OCI-LY1 (cell line): ENCODE measurements at regions not wholly inside any gene's neighbourhood (a gene's known extent, or its start where the extent isn't known, plus 50 kb on each side); places are given as distances from the start of the nearest gene placed in this dataset.
"Not testable (repeated sequence)": the region's sequence is repeated elsewhere in the genome, so short reads cannot be mapped to it uniquely, and the experiment has no call there.

Source experiments
- EZH2 ChIP-seq: fragments of 200-600 bp; sonication (generic), shearing (Covaris generic); IDR thresholded peaks from 2 replicates; pipeline ENCODE4 v1.8.0; 2017; ENCODE audit warnings: borderline replicate concordance, mixed run types, mild to moderate bottlenecking, antibody characterized with exemption, low read length, moderate library complexity, mixed read lengths
- TF ChIP-seq, protein P1 (sequence below): fragments of 200-600 bp; sonication (generic), shearing (Covaris generic); IDR thresholded peaks from 2 replicates; pipeline ENCODE4 v1.5.1; 2017; ENCODE audit warnings: mild to moderate bottlenecking, antibody characterized with exemption, low read length, moderate library complexity, mixed read lengths

GRCh38 chr9:62863867-62864266 lies 1674.0 kb downstream of the SPATA31A7 start:
- TF ChIP-seq, protein P1, sequence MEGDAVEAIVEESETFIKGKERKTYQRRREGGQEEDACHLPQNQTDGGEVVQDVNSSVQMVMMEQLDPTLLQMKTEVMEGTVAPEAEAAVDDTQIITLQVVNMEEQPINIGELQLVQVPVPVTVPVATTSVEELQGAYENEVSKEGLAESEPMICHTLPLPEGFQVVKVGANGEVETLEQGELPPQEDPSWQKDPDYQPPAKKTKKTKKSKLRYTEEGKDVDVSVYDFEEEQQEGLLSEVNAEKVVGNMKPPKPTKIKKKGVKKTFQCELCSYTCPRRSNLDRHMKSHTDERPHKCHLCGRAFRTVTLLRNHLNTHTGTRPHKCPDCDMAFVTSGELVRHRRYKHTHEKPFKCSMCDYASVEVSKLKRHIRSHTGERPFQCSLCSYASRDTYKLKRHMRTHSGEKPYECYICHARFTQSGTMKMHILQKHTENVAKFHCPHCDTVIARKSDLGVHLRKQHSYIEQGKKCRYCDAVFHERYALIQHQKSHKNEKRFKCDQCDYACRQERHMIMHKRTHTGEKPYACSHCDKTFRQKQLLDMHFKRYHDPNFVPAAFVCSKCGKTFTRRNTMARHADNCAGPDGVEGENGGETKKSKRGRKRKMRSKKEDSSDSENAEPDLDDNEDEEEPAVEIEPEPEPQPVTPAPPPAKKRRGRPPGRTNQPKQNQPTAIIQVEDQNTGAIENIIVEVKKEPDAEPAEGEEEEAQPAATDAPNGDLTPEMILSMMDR: not testable (repeated sequence)
- not testable (repeated sequence) for TF ChIP-seq EZH2
